ENCODE measurements at regions not wholly inside any gene's neighbourhood (a gene's known extent, or its start where the extent isn't known, plus 50 kb on each side); places are given as distances from the start of the nearest gene placed in this dataset.
A peak's percentile ranks its signal among the peaks of the same experiment; 100 is the strongest.

DNA sequence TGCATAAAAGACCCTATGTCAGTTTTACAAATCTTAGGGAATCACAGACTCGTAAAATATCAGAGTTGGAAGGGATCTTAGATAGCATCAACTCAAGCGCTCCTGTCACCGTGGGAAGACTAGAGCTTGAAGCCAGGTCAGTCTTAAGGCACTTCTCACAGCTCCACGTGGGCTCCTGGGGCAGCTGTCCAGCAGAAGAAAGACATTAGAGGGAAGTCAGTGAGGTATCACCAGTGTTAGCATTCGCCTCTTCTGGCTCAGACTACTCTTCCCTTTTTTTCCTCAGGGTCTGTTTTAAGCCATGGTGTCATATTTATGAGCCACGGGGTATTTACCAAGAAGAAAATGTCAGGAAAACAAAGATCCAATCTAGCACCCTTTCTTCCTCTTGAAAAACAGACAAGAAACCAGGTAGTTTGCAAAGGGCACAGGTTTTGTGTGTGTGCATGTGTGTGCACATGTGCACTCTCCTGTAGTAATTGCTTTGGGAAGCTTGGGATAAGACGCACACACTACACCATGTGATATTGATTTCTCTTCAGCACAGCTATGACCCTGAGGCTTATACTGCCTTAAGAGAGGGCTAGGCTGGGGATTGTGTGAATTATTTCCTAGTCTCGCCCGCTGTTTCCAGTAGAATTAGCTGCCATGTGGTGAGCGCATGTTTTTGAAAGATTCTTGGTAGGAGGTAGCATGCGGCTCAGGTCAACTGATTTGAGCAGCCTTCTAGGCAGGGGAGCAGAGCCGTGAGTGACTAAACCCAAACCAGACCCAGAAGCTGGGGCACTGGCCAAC is 61.0 kb upstream of the ELAC2 start:
- 57 to 67% methylated on average over 12 of the region's 12 CpGs for WGBS, 2 donors
- no peak for DNase-seq (ENCODE audit: low spot score in 2 of 2)
- TF ChIP-seq EP300 (IDR thresholded peaks at IDR 0.05) (no peak), POLR2A (IDR thresholded peaks at IDR 0.05) (no peak)
- TF ChIP-seq, protein P1, sequence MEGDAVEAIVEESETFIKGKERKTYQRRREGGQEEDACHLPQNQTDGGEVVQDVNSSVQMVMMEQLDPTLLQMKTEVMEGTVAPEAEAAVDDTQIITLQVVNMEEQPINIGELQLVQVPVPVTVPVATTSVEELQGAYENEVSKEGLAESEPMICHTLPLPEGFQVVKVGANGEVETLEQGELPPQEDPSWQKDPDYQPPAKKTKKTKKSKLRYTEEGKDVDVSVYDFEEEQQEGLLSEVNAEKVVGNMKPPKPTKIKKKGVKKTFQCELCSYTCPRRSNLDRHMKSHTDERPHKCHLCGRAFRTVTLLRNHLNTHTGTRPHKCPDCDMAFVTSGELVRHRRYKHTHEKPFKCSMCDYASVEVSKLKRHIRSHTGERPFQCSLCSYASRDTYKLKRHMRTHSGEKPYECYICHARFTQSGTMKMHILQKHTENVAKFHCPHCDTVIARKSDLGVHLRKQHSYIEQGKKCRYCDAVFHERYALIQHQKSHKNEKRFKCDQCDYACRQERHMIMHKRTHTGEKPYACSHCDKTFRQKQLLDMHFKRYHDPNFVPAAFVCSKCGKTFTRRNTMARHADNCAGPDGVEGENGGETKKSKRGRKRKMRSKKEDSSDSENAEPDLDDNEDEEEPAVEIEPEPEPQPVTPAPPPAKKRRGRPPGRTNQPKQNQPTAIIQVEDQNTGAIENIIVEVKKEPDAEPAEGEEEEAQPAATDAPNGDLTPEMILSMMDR (IDR thresholded peaks at IDR 0.05), result no peak

DNA sequence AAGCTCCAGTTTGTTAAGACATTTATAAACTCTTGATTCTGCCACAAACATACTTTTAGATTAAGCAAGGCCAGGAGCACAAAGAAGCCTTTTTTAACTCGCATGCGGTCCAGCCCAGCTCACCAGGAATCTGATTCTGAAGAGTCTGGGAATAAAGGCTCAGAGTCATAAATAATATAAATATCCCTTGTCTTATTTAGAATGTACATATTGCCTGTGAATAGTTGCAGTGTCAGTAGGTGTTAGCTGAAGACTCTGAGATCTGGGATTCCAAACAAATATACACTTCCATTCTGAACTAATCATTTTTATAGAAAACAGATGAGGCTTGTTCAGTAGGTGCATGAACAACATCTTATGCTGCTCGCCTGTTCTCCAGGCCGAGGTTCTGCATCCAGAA is 59.1 kb upstream of the ELAC2 start:
- H3K27me3 ChIP-seq, result no peaks in the 10 kb centered on the region
- no peak for DNase-seq (ENCODE audit: low spot score in 2 of 2)
- 54 to 64% methylated on average over 4 of the region's 4 CpGs for WGBS, 2 donors
- TF ChIP-seq POLR2A (IDR thresholded peaks at IDR 0.05) (no peak), EP300 (IDR thresholded peaks at IDR 0.05) (no peak)
- TF ChIP-seq, protein P1 (IDR thresholded peaks at IDR 0.05), result no peak
- H3K4me3 ChIP-seq, result no peak overlapping the region
- no peaks in the 10 kb centered on the region for H3K9me3 ChIP-seq
- H3K4me1 ChIP-seq, result peaks cover 0 to 4% (median 0%) of the 10 kb centered on the region in 4 donors
- H3K36me3 ChIP-seq, result no peaks in the 10 kb centered on the region
- H3K27ac ChIP-seq, result no peak overlapping the region

More for the DNA sequence above, 61.0 kb upstream of the ELAC2 start:
- H3K9me3 ChIP-seq, result no peaks in the 10 kb centered on the region
- H3K27me3 ChIP-seq, result no peaks in the 10 kb centered on the region
- no peak overlapping the region for H3K4me3 ChIP-seq
- H3K4me1 ChIP-seq, result peaks cover 0 to under 1% (median 0%) of the 10 kb centered on the region in 4 donors
- no peak overlapping the region for H3K27ac ChIP-seq
- no peaks in the 10 kb centered on the region for H3K36me3 ChIP-seq

DNA sequence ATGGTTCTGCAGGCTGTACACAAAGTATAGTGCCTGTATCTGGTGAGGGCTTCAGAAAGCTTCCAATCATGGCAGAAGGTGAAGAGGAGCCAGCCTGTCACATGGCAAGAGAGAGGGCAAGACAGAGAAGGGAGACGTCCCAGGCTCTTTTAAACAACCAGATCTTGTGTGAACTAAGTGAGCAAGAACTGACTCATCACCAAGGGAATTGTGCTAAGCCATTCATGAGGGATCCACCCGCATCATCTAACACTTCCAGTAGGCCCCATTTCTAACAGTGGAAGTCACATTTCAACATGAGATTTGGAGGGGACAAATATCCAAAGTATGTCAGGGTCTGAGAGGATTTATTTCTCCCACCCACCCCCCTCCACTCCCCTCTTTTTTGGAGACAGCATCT is 56.2 kb upstream of the ELAC2 start:
- Histone ChIP-seq H3K27ac (no peak overlapping the region), H3K4me3 (no peak overlapping the region), H3K36me3 (no peaks in the 10 kb centered on the region), H3K9me3 (no peaks in the 10 kb centered on the region), H3K27me3 (no peaks in the 10 kb centered on the region), H3K4me1 (peaks cover 0 to 4% (median 0%) of the 10 kb centered on the region in 4 donors)
- TF ChIP-seq, protein P1 (IDR thresholded peaks at IDR 0.05), result no peak
- TF ChIP-seq POLR2A (IDR thresholded peaks at IDR 0.05), result no peak
- TF ChIP-seq EP300 (IDR thresholded peaks at IDR 0.05), result no peak
- WGBS, 2 donors, result 19 to 30% methylated on average over 2 of the region's 2 CpGs
- no peak for DNase-seq (ENCODE audit: low spot score in 2 of 2)

DNA sequence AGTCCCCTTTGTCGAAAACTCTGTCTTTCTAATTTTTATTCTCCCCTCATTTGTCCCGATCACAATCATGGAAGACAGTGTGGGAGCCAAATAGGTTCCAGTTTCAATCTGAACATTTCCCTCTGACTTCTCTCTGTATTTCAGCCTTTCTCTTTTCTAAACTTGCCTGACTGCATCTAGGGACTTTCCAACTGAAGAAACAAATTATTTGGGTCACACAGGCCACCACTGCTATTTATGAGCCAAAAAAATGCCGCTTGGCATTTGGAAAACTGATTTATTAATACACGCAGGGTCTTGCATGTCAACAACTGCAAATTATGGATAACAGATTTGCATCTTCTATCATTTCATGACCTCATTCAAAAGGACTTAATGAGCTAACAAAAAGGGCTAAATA is 55.2 kb upstream of the ELAC2 start:
- peak overlapping the region in 1 of 4 donors; percentile 25 for H3K27ac ChIP-seq
- TF ChIP-seq POLR2A (IDR thresholded peaks at IDR 0.05) (no peak), EP300 (IDR thresholded peaks at IDR 0.05) (no peak)
- TF ChIP-seq, protein P1 (IDR thresholded peaks at IDR 0.05), result no peak
- no peak for DNase-seq (ENCODE audit: low spot score in 2 of 2)
- H3K27me3 ChIP-seq, result no peaks in the 10 kb centered on the region
- 40 to 57% methylated on average over 4 of the region's 4 CpGs for WGBS, 2 donors
- H3K4me3 ChIP-seq, result no peak overlapping the region
- no peaks in the 10 kb centered on the region for H3K9me3 ChIP-seq
- peaks cover 0 to 4% (median 0%) of the 10 kb centered on the region in 4 donors for H3K4me1 ChIP-seq
- no peaks in the 10 kb centered on the region for H3K36me3 ChIP-seq

DNA sequence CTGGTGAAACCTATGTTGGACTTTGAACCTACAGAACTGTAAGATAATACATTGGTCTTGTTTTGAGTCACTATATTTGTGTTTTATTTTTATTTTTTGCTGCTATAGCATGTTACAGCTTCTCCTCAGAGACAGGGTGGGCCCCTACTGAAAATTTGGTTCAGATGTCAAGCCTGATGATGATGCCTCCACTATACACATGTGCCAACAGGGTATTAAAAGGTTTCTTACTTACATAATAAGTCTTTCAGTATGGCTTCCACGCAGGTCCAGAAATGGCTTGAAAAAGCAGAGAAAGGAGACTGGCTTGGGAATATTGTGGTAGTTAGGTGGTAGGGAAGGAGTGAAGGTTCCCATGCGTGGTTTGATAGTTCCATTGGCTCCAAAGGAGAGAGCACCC is 52.9 kb upstream of the ELAC2 start:
- Histone ChIP-seq H3K4me1 (peaks cover 0 to 4% (median 0%) of the 10 kb centered on the region in 4 donors), H3K36me3 (no peaks in the 10 kb centered on the region), H3K4me3 (no peak overlapping the region), H3K9me3 (peaks cover 0 to 4% (median 0%) of the 10 kb centered on the region in 4 donors), H3K27me3 (no peaks in the 10 kb centered on the region), H3K27ac (no peak overlapping the region)
- TF ChIP-seq EP300 (IDR thresholded peaks at IDR 0.05) (no peak), POLR2A (IDR thresholded peaks at IDR 0.05) (no peak)
- TF ChIP-seq, protein P1 (IDR thresholded peaks at IDR 0.05), result no peak
- DNase-seq (ENCODE audit: low spot score in 2 of 2), result no peak
- 87 to 94% methylated on average over 2 of the region's 2 CpGs for WGBS, 2 donors

Data from tibial nerve (tissue), 4 donors.